GM12878 (cell line): ENCODE measurements at regions not wholly inside any gene's neighbourhood (a gene's known extent, or its start where the extent isn't known, plus 50 kb on each side); places are given as distances from the start of the nearest gene placed in this dataset.

Source experiments
- BCL11A ChIP-seq: IDR thresholded peaks from 2 replicates; pipeline ENCODE4 v1.6.1; 2011; ENCODE audit warnings: low read depth, low read length
- BHLHE40 ChIP-seq, 2 experiments: fragments of 450-650 bp in 1 of 2; IDR thresholded peaks; 2 replicates each; pipeline ENCODE4 v1.6.1; 2011 to 2017; ENCODE audit warnings: low read depth in 2 of 2, borderline replicate concordance in 1 of 2, improper control_type of control experiment in 1 of 2, low read length in 1 of 2, mild to moderate bottlenecking in 1 of 2
- CBFB ChIP-seq: IDR thresholded peaks from 2 replicates; pipeline ENCODE4 v1.6.1; 2016; ENCODE audit warnings: antibody characterized with exemption, low read depth
- CREM ChIP-seq: IDR thresholded peaks from 2 replicates; pipeline ENCODE4 v1.6.1; 2014; ENCODE audit warnings: antibody characterized with exemption, low read depth
- DPF2 ChIP-seq: fragments of 450-650 bp; IDR thresholded peaks from 2 replicates; pipeline ENCODE4 v1.6.1; 2017; ENCODE audit warnings: mild to moderate bottlenecking
- IKZF1 ChIP-seq: fragments of 450-650 bp; conservative IDR thresholded peaks from 2 replicates; pipeline ENCODE4 v1.6.1; 2017; ENCODE audit warnings: antibody characterized with exemption, mild to moderate bottlenecking
- IKZF2 ChIP-seq, 2 experiments: fragments of 450-650 bp; IDR thresholded peaks; 2 replicates each; pipeline ENCODE4 v1.6.1; 2017; ENCODE audit warnings: mild to moderate bottlenecking in 2 of 2, moderate library complexity in 2 of 2
- IRF4 ChIP-seq: IDR thresholded peaks from 2 replicates; pipeline ENCODE4 v1.6.1; 2011; ENCODE audit warnings: low read depth, low read length
- JUNB ChIP-seq: IDR thresholded peaks from 2 replicates; pipeline ENCODE4 v1.6.1; 2016; ENCODE audit warnings: antibody characterized with exemption, mild to moderate bottlenecking
- MLLT1 ChIP-seq: fragments of 450-650 bp; IDR thresholded peaks from 2 replicates; pipeline ENCODE4 v1.6.1; 2016; ENCODE audit warnings: mild to moderate bottlenecking
- MYC ChIP-seq: IDR thresholded peaks from 2 replicates; pipeline ENCODE4 v1.6.1; 2011; ENCODE audit warnings: mild to moderate bottlenecking, low read length, moderate library complexity, inconsistent platforms; ENCODE audit not compliant: insufficient read depth, insufficient replicate concordance, insufficient read length, severe bottlenecking
- NFIC ChIP-seq: IDR thresholded peaks from 2 replicates; pipeline ENCODE4 v1.6.1; 2012; ENCODE audit warnings: low read depth, mild to moderate bottlenecking, inconsistent platforms, low read length, moderate library complexity
- NR2C1 ChIP-seq: fragments of 450-650 bp; IDR thresholded peaks from 2 replicates; pipeline ENCODE4 v1.6.1; 2017; ENCODE audit warnings: antibody characterized with exemption, mild to moderate bottlenecking, moderate library complexity
- PAX8 ChIP-seq: fragments of 450-650 bp; IDR thresholded peaks from 2 replicates; pipeline ENCODE4 v1.6.1; 2017; ENCODE audit warnings: mild to moderate bottlenecking, moderate library complexity
- PBX3 ChIP-seq: IDR thresholded peaks from 2 replicates; pipeline ENCODE4 v1.6.1; 2011; ENCODE audit warnings: mild to moderate bottlenecking, low read depth, low read length, moderate library complexity; ENCODE audit not compliant: insufficient replicate concordance
- PKNOX1 ChIP-seq: fragments of 450-650 bp; IDR thresholded peaks from 2 replicates; pipeline ENCODE4 v1.6.1; 2016; ENCODE audit warnings: mild to moderate bottlenecking
- RELA ChIP-seq: fragments of 450-650 bp; IDR thresholded peaks from 2 replicates; pipeline ENCODE4 v1.8.0; 2014; ENCODE audit warnings: borderline replicate concordance; ENCODE audit not compliant: partially characterized antibody
- RELB ChIP-seq: fragments of 450-650 bp; IDR thresholded peaks from 2 replicates; pipeline ENCODE4 v1.6.1; 2017; ENCODE audit warnings: low read depth, mild to moderate bottlenecking, moderate library complexity
- RUNX3 ChIP-seq: IDR thresholded peaks from 2 replicates; pipeline ENCODE4 v1.6.1; 2012; ENCODE audit warnings: low read length, inconsistent platforms
- SKIL ChIP-seq: fragments of 450-650 bp; IDR thresholded peaks from 2 replicates; pipeline ENCODE4 v1.6.1; 2017; ENCODE audit warnings: mild to moderate bottlenecking, low read depth, inconsistent platforms; ENCODE audit not compliant: poor library complexity, severe bottlenecking
- SP1 ChIP-seq: IDR thresholded peaks from one replicate; pipeline ENCODE4 v1.6.1; 2011; ENCODE audit warnings: low read depth, low read length
- SREBF1 ChIP-seq: IDR thresholded peaks from 2 replicates; pipeline ENCODE4 v1.6.1; 2012; ENCODE audit warnings: mild to moderate bottlenecking, low read length
- SUPT20H ChIP-seq: IDR thresholded peaks from 2 replicates; pipeline ENCODE4 v1.6.1; 2011; ENCODE audit warnings: low read depth, mild to moderate bottlenecking, low read length, moderate library complexity, borderline replicate concordance; ENCODE audit not compliant: control insufficient read depth
- TCF12 ChIP-seq: IDR thresholded peaks from 2 replicates; pipeline ENCODE4 v1.6.1; 2011; ENCODE audit warnings: low read depth, mild to moderate bottlenecking, low read length
- TCF7 ChIP-seq: IDR thresholded peaks from 2 replicates; pipeline ENCODE4 v1.6.1; 2014; ENCODE audit warnings: antibody characterized with exemption, borderline replicate concordance
- ZBED1 ChIP-seq: IDR thresholded peaks from 2 replicates; pipeline ENCODE4 v1.6.1; 2016; ENCODE audit warnings: borderline replicate concordance

GRCh38 chr12:11565752-11566151 lies 83.7 kb upstream of the ETV6 start (continued):
- no peak for TF ChIP-seq TCF12
- peak; percentile 39 for TF ChIP-seq DPF2
- TF ChIP-seq IRF4 = peak; percentile 65
- no peak for TF ChIP-seq SREBF1
- peak; percentile 96 for TF ChIP-seq PAX8
- TF ChIP-seq ZBED1 = 0 out of 2 replicates have a peak, but pooled peaks have one; percentile 3
- TF ChIP-seq RUNX3 = peak; percentile 77
- peak in 1 of 2 experiments; percentile 7; a peak in 1 of 4 replicates for TF ChIP-seq IKZF2 (IDR thresholded peaks at IDR 0.05)
- TF ChIP-seq NFIC = peak; percentile 93
- peak; percentile 9 for TF ChIP-seq SKIL
- TF ChIP-seq BHLHE40 (IDR thresholded peaks at IDR 0.05; ENCODE audit: borderline replicate concordance in 1 of 2, low read depth in 2 of 2, low read length in 1 of 2) = peak; percentile 69 to 77
- TF ChIP-seq CBFB = peak; percentile 39; the same call in 1 of the 2 replicates
- TF ChIP-seq SUPT20H = no peak
- TF ChIP-seq RELA = peak; percentile 94
- TF ChIP-seq IKZF1 = 0 out of 2 replicates have a peak, but pooled peaks have one; percentile 3
- TF ChIP-seq MLLT1 = no peak
- TF ChIP-seq JUNB = peak; percentile 81
- TF ChIP-seq RELB = peak; percentile 99
- peak; percentile 31; the same call in 1 of the 2 replicates for TF ChIP-seq CREM
- TF ChIP-seq PBX3 = no peak
- TF ChIP-seq PKNOX1 = 0 out of 2 replicates have a peak, but pooled peaks have one; percentile 12
- TF ChIP-seq SP1 = no peak
- TF ChIP-seq NR2C1 = no peak
- TF ChIP-seq TCF7 = peak; percentile 42; the same call in 1 of the 2 replicates
- peak; percentile 70; the same call in 1 of the 2 replicates for TF ChIP-seq BCL11A
- TF ChIP-seq MYC = no peak
